Fibroblast of lung (primary cell): ENCODE measurements at regions not wholly inside any gene's neighbourhood (a gene's known extent, or its start where the extent isn't known, plus 50 kb on each side); places are given as distances from the start of the nearest gene placed in this dataset.

Source experiments
- DNase-seq, 2 donors: peaks; one replicate each; pipeline versions ENCODE4 v3.0.0 to v3.0.0-alpha.2; 2010; ENCODE audit warnings: low read depth in 2 of 2
- H2AFZ ChIP-seq: 2 replicates; pipeline ENCODE4 v1.5.1; 2012; ENCODE audit warnings: low read length, control low read depth, inconsistent platforms
- H3K27ac ChIP-seq: 2 replicates; pipeline ENCODE4 v1.5.1; 2011; ENCODE audit warnings: low read length, control low read depth; ENCODE audit not compliant: insufficient read depth
- H3K27me3 ChIP-seq: 2 replicates; pipeline ENCODE4 v1.5.1; 2011; ENCODE audit warnings: mild to moderate bottlenecking, low read length; ENCODE audit not compliant: control insufficient read depth, insufficient read depth
- H3K36me3 ChIP-seq: 2 replicates; pipeline ENCODE4 v1.5.1; 2011; ENCODE audit warnings: low read length; ENCODE audit not compliant: control insufficient read depth, insufficient read depth
- H3K4me1 ChIP-seq: 2 replicates; pipeline ENCODE4 v1.5.1; 2011; ENCODE audit warnings: low read length; ENCODE audit not compliant: control insufficient read depth, insufficient read depth; ENCODE audit errors: extremely low read depth
- H3K4me2 ChIP-seq: 2 replicates; pipeline ENCODE4 v1.5.1; 2011; ENCODE audit warnings: low read length, control low read depth; ENCODE audit not compliant: insufficient read depth; ENCODE audit errors: extremely low read depth
- H3K4me3 ChIP-seq, 4 experiments: fragments of 200-600 bp in 1 of 4; sonication (generic) in 1 of 4; replicated peaks in 1 of 4; 2 replicates each; pipeline ENCODE4 v1.5.1; 2011 to 2016; ENCODE audit warnings: low read length in 4 of 4, low read depth in 3 of 4, mild to moderate bottlenecking in 3 of 4, control low read depth in 2 of 4, inconsistent platforms in 1 of 4, mixed read lengths in 1 of 4; ENCODE audit not compliant: insufficient read depth in 1 of 4; ENCODE audit errors: control extremely low read depth in 1 of 4
- H3K79me2 ChIP-seq: 2 replicates; pipeline ENCODE4 v1.5.1; 2012; ENCODE audit warnings: mild to moderate bottlenecking, low read length, inconsistent platforms; ENCODE audit not compliant: control insufficient read depth, insufficient read depth
- H3K9ac ChIP-seq: 2 replicates; pipeline ENCODE4 v1.5.1; 2011; ENCODE audit warnings: mild to moderate bottlenecking, low read length, control low read depth; ENCODE audit not compliant: insufficient read depth
- H3K9me3 ChIP-seq: 2 replicates; pipeline ENCODE4 v1.5.1; 2012; ENCODE audit warnings: low read depth, low read length; ENCODE audit not compliant: control insufficient read depth, insufficient read depth
- H4K20me1 ChIP-seq: 2 replicates; pipeline ENCODE4 v1.5.1; 2011; ENCODE audit warnings: low read length; ENCODE audit not compliant: control insufficient read depth, insufficient read depth; ENCODE audit errors: extremely low read depth
- EZH2 ChIP-seq: IDR thresholded peaks from 2 replicates; pipeline ENCODE4 v1.5.1; 2012; ENCODE audit warnings: low read length, control low read depth, mild to moderate bottlenecking; ENCODE audit errors: missing control alignments
- TF ChIP-seq, protein P1 (sequence below), 2 donors: IDR thresholded peaks in 1 of 2; conservative IDR thresholded peaks in 1 of 2; 1 replicate in 1 of 2; 2 replicates in 1 of 2; pipeline ENCODE4 v1.5.1; 2011 to 2012; ENCODE audit warnings: low read length in 2 of 2, control low read depth in 1 of 2, inconsistent platforms in 1 of 2, low read depth in 1 of 2, mild to moderate bottlenecking in 1 of 2

DNA sequence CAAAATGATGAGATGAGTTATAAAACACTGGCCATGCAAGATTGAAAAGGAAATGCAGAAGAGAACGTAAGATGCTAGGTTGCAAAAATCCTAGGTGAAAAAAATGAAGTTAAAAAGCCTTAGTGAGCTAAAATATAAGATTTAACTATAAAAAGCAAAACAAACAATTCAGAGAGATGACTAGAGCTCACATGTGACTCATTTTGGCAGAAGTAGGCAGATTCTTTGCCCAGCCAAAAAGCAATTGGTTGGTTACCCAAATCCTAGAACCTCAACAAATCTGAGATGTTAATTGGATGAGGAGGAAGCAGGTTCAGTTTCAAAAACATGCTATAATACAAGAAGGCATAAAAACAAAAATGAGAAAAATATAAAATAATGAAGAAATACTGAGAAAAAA is 249.1 kb downstream of the OGFRL1 start:
- H3K9me3 ChIP-seq = no peaks in the 10 kb centered on the region
- no peaks in the 10 kb centered on the region for H3K36me3 ChIP-seq
- no peaks in the 10 kb centered on the region for H4K20me1 ChIP-seq
- H3K4me1 ChIP-seq = no peaks in the 10 kb centered on the region
- H3K27me3 ChIP-seq = no peaks in the 10 kb centered on the region
- peak; percentile 51 to 53 for DNase-seq
- no peak overlapping the region for H3K27ac ChIP-seq
- no peak overlapping the region for H2AFZ ChIP-seq
- no peaks in the 10 kb centered on the region for H3K79me2 ChIP-seq
- H3K9ac ChIP-seq = no peak overlapping the region
- H3K4me3 ChIP-seq = no peak overlapping the region
- H3K4me2 ChIP-seq = no peak overlapping the region
- TF ChIP-seq, protein P1, sequence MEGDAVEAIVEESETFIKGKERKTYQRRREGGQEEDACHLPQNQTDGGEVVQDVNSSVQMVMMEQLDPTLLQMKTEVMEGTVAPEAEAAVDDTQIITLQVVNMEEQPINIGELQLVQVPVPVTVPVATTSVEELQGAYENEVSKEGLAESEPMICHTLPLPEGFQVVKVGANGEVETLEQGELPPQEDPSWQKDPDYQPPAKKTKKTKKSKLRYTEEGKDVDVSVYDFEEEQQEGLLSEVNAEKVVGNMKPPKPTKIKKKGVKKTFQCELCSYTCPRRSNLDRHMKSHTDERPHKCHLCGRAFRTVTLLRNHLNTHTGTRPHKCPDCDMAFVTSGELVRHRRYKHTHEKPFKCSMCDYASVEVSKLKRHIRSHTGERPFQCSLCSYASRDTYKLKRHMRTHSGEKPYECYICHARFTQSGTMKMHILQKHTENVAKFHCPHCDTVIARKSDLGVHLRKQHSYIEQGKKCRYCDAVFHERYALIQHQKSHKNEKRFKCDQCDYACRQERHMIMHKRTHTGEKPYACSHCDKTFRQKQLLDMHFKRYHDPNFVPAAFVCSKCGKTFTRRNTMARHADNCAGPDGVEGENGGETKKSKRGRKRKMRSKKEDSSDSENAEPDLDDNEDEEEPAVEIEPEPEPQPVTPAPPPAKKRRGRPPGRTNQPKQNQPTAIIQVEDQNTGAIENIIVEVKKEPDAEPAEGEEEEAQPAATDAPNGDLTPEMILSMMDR (conservative IDR thresholded peaks at IDR 0.05 in 1 of 2, IDR thresholded peaks at IDR 0.05 in 1 of 2; ENCODE audit: low read depth in 1 of 2, low read length in 2 of 2) = no peak
- TF ChIP-seq EZH2 = no peak

DNA sequence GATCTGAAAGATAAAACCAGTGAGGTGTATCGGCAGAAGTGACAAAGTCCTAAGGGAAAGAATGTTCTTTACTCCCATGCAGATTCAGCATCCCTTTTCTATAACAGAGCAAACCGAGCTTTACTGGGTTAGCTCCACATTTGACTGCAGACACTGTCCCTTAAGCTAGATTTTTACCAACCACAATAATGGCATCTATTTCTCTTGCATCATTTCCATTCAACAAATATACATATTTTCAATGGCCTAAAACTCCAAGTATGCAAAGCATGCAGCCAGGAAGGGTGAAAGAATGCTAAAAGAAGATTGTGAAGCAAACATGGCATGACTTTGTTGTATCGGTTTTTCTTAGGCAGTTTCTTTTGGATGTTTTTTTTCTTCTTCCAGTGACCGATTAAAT is 255.4 kb downstream of the OGFRL1 start:
- Histone ChIP-seq H3K27ac (no peak overlapping the region), H3K9ac (no peak overlapping the region), H3K4me2 (peak overlapping the region; percentile 11), H3K36me3 (no peaks in the 10 kb centered on the region), H2AFZ (no peak overlapping the region), H4K20me1 (no peaks in the 10 kb centered on the region), H3K79me2 (no peaks in the 10 kb centered on the region), H3K27me3 (no peaks in the 10 kb centered on the region), H3K4me1 (no peaks in the 10 kb centered on the region), H3K9me3 (no peaks in the 10 kb centered on the region), H3K4me3 (no peak overlapping the region)
- TF ChIP-seq, protein P1 (conservative IDR thresholded peaks at IDR 0.05 in 1 of 2, IDR thresholded peaks at IDR 0.05 in 1 of 2; ENCODE audit: low read depth in 1 of 2, low read length in 2 of 2) = no peak
- no peak for TF ChIP-seq EZH2
- DNase-seq = peak in 1 of 2 donors; percentile 83

DNA sequence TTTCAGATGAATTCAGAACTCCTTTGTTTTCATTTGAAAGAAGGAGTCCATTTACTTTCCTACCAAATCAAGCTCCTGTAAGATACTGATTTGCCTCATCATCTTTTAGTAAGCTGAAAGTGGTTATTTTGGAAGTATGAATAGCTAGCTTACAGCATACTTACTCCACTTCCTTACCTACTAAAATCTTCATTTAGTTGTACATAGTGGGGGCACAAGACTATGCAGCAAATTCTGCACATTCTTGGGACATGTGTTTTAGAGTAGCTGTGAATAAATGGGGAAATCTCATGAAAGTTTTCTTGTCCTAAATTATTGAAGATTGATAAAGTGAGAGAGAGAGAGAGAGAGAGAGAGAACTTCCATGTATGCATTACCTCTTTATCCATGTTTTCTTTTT is 256.3 kb downstream of the OGFRL1 start:
- H3K79me2 ChIP-seq = no peaks in the 10 kb centered on the region
- H3K4me1 ChIP-seq = no peaks in the 10 kb centered on the region
- no peak overlapping the region for H3K4me3 ChIP-seq
- no peak overlapping the region for H3K9ac ChIP-seq
- TF ChIP-seq, protein P1 (conservative IDR thresholded peaks at IDR 0.05 in 1 of 2, IDR thresholded peaks at IDR 0.05 in 1 of 2; ENCODE audit: low read depth in 1 of 2, low read length in 2 of 2) = no peak
- TF ChIP-seq EZH2 = no peak
- no peaks in the 10 kb centered on the region for H3K27me3 ChIP-seq
- no peaks in the 10 kb centered on the region for H3K9me3 ChIP-seq
- H3K4me2 ChIP-seq = no peak overlapping the region
- DNase-seq = no peak
- H4K20me1 ChIP-seq = no peaks in the 10 kb centered on the region
- H3K36me3 ChIP-seq = no peaks in the 10 kb centered on the region
- H2AFZ ChIP-seq = no peak overlapping the region
- H3K27ac ChIP-seq = no peak overlapping the region
